ENCODE measurements at regions not wholly inside any gene's neighbourhood (a gene's known extent, or its start where the extent isn't known, plus 50 kb on each side); places are given as distances from the start of the nearest gene placed in this dataset.

DNA sequence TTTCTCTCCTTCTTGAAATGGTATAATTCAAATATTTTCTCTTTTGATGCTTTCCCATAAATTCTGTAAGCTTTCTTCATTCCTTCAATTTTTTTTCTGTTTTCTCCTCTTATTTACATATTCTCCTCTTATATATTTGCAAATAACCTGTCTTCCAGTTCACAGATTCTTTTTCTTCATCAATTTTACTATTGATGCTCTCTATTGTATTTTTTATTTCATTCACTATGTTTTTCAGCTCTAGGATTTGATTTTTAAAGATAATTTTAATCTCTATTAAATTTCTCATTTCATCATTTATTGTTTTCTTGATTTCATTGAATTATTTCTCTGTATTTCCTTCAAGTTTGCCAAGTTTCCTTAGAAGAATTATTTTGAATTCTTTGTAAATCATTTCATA, 54.0 kb upstream of the PRPS1L1 start:
- Histone ChIP-seq H3K27ac (no peak overlapping the region), H3K4me1 (replicated peaks) (peaks cover 5% of the 10 kb centered on the region), H3K36me3 (no peaks in the 10 kb centered on the region), H3K9me3 (replicated peaks) (peaks cover 4% of the 10 kb centered on the region; the same call in 1 of the 2 replicates), H3K27me3 (replicated peaks) (no peaks in the 10 kb centered on the region), H3K4me3 (no peak overlapping the region)
- no peak for DNase-seq (ENCODE audit: low read depth in 1 of 2, low spot score in 2 of 2)

DNA sequence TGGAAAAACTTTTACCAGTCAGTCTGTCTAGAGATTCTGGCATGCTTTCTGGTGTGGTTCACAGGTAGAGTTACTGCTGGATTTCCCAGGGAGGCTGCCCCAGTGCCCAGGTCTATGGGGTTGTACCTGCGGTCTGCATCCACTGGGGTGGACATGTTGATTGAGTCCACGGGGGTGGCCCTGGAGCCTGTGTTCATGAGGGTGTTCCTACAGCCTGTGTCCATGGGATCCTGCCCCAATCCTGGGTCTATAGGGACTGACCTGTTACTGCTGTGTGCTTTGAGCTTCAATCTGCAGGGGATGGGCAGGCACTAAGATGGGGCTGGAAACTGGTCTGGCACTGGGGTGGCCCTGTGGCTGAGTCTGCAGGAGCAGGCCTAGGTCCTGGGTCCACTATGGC, 54.5 kb upstream of the PRPS1L1 start:
- H3K27ac ChIP-seq = no peak overlapping the region
- no peaks in the 10 kb centered on the region for H3K36me3 ChIP-seq
- H3K4me1 ChIP-seq (replicated peaks) = peaks cover 8% of the 10 kb centered on the region
- peaks cover 3% of the 10 kb centered on the region for H3K27me3 ChIP-seq (replicated peaks)
- peaks cover 4% of the 10 kb centered on the region; the same call in 1 of the 2 replicates for H3K9me3 ChIP-seq (replicated peaks)
- no peak for DNase-seq (ENCODE audit: low read depth in 1 of 2, low spot score in 2 of 2)
- no peak overlapping the region for H3K4me3 ChIP-seq

DNA sequence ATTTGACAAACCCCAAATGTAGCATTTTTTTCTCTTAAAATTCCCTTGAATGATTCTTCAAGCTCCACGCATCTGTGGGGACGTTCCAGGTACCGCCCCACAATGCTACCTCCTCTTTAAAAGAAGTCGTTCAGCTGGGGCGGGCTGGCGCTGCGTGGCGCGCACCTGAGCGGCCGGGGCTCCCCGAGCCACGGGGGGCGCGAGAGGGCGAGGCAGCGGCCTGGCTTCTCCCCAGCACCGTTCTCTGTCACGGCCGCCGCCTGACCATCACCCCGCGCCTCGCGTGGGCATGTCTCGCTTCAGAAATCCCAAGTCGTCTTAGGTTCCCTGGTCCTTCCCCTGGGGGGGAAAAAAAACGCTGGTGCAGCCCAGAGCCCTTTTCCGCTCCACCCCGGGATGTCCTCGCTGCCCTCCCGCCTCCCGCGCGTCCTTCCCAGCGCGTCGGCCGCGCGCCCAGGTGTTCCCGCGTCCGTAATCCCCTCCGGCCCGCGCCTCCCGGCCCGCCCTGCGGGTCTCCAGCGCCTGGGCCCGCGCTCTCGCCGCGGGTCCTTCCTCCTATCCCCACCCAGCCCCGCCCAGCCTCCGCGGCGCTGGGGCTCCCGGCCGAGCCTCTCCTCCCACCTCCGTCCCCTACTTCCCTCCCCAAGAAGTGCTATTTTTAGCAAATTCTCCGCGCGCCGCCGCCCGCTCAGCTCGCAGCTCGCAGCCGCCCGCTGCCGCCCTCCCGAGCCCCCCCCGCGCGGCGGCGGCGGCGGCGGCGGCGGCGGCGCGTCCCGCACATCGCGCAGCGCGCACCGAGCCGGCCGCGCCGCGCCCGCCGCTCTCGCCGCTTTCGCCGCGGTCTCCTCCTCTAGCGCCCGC, 58.7 kb upstream of the PRPS1L1 start:
- Histone ChIP-seq H3K4me3 (peak overlapping the region; percentile 64), H3K27me3 (replicated peaks) (peaks cover 13% of the 10 kb centered on the region), H3K36me3 (no peaks in the 10 kb centered on the region), H3K9me3 (replicated peaks) (no peaks in the 10 kb centered on the region; the same call in 1 of the 2 replicates), H3K4me1 (replicated peaks) (peaks cover 11% of the 10 kb centered on the region), H3K27ac (no peak overlapping the region)
- DNase-seq (ENCODE audit: low read depth in 1 of 2, low spot score in 2 of 2) = peak; percentile 49 to 51

GRCh38 chr7:18087026-18087686, 59.5 kb upstream of the PRPS1L1 start:
- H3K27ac ChIP-seq = no peak overlapping the region
- no peaks in the 10 kb centered on the region for H3K36me3 ChIP-seq
- peaks cover 13% of the 10 kb centered on the region for H3K27me3 ChIP-seq (replicated peaks)
- H3K4me1 ChIP-seq (replicated peaks) = peaks cover 11% of the 10 kb centered on the region
- peak in 1 of 2 experiments; percentile 58 for DNase-seq (ENCODE audit: low read depth in 1 of 2, low spot score in 2 of 2)
- peak overlapping the region; percentile 64 for H3K4me3 ChIP-seq
- no peaks in the 10 kb centered on the region; the same call in 1 of the 2 replicates for H3K9me3 ChIP-seq (replicated peaks)

DNA sequence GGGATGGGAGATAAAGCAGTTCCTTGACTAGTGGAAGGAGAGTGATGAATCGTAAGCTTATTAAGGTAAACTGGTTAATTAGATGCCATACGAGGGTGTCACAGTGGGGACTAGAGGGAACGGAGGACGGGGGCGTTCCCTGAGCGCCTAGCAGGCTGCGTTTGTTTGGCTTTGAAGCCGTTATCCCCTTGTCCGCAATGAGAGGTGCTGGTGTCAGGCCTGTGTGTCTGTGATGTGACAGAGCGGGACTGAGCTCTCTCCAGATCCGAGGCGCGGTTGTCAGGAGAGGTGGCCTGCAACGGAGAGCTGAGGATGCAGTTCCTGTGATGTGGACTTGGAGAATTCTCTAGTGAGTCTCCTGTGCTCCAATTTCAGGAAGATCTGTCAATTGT, 60.0 kb upstream of the PRPS1L1 start:
- no peaks in the 10 kb centered on the region for H3K9me3 ChIP-seq (replicated peaks)
- H3K4me1 ChIP-seq (replicated peaks) = peaks cover 11% of the 10 kb centered on the region
- DNase-seq (ENCODE audit: low read depth in 1 of 2, low spot score in 2 of 2) = no peak

DNA sequence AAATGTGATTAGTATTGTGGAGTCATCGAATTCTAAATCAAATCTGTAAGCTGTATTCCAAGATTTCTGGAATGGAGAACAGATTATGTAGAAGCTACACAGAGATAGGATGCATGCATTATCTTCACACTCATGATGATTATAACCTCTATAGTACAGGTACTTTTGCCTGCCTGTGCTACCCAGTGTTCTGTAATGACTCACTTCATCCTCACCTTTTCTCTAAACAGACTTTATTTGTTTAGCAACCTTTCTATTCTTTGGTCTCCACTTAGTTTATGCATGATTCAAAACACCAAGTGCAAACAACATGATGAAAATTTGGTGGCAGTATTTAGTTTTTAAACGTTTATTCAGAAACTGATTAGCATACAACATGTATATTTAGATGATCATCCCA, 68.4 kb upstream of the PRPS1L1 start:
- H3K27me3 ChIP-seq (replicated peaks) = no peaks in the 10 kb centered on the region
- no peak overlapping the region for H3K4me3 ChIP-seq
- no peaks in the 10 kb centered on the region for H3K4me1 ChIP-seq (replicated peaks)
- DNase-seq (ENCODE audit: low read depth in 1 of 2, low spot score in 2 of 2) = no peak
- H3K9me3 ChIP-seq (replicated peaks) = no peaks in the 10 kb centered on the region
- no peaks in the 10 kb centered on the region for H3K36me3 ChIP-seq
- no peak overlapping the region for H3K27ac ChIP-seq

More for the DNA sequence above, 60.0 kb upstream of the PRPS1L1 start:
- peaks cover 13% of the 10 kb centered on the region for H3K27me3 ChIP-seq (replicated peaks)
- no peaks in the 10 kb centered on the region for H3K36me3 ChIP-seq
- H3K4me3 ChIP-seq = no peak overlapping the region
- H3K27ac ChIP-seq = no peak overlapping the region

GRCh38 chr7:18102576-18102975, 74.9 kb upstream of the PRPS1L1 start:
- no peaks in the 10 kb centered on the region for H3K9me3 ChIP-seq (replicated peaks)
- no peak overlapping the region for H3K27ac ChIP-seq
- H3K36me3 ChIP-seq = no peaks in the 10 kb centered on the region
- 0 out of 2 replicates have a peak, but pooled peaks cover 4% of the 10 kb centered on the region for H3K4me1 ChIP-seq (replicated peaks)
- DNase-seq (ENCODE audit: low read depth in 1 of 2, low spot score in 2 of 2) = no peak
- H3K4me3 ChIP-seq = no peak overlapping the region
- H3K27me3 ChIP-seq (replicated peaks) = no peaks in the 10 kb centered on the region

DNA sequence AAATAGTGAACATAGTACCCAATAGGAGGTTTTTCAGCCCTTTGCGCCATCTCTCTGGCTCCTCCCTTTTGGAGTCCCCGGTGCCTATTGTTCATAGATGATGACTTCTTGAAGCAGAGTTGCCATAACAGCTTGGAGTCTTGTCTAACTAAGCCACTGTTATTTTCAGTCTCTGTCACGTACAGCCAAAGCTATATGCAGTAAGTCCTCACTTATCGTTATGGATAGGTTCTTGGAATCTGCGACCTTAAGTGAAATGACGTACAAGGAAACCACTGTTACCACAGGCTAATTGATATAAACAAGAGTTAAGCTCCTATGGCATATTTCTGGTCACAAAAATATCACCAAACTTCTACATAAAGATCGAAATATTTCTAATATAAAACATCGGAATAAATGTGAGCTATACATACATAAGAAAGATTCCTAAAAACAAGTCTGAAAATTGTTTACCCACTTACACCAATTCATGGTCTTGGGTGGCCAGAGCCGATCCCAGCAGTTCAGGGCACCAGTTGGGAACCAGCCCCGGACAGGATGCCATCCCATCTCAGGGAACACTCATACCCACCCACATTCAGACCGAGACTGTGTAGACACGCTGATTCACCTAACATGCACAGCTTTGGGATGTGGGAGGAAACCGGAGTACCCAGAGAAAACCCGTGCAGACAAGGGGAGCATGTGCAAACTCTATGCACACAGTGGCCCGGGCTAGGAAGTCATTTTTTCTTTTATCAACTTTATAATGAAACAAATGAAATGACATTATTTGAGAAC, 76.0 kb upstream of the PRPS1L1 start:
- Histone ChIP-seq H3K27me3 (replicated peaks) (no peaks in the 10 kb centered on the region), H3K9me3 (replicated peaks) (no peaks in the 10 kb centered on the region), H3K4me3 (no peak overlapping the region), H3K36me3 (no peaks in the 10 kb centered on the region), H3K4me1 (replicated peaks) (0 out of 2 replicates have a peak, but pooled peaks cover 4% of the 10 kb centered on the region), H3K27ac (no peak overlapping the region)
- no peak for DNase-seq (ENCODE audit: low read depth in 1 of 2, low spot score in 2 of 2)

GRCh38 chr7:18109762-18110161, 82.1 kb upstream of the PRPS1L1 start:
- Histone ChIP-seq H3K36me3 (no peaks in the 10 kb centered on the region), H3K4me3 (no peak overlapping the region), H3K27me3 (replicated peaks) (no peaks in the 10 kb centered on the region), H3K9me3 (replicated peaks) (no peaks in the 10 kb centered on the region), H3K4me1 (replicated peaks) (no peaks in the 10 kb centered on the region), H3K27ac (no peak overlapping the region)
- DNase-seq (ENCODE audit: low read depth in 1 of 2, low spot score in 2 of 2) = no peak

DNA sequence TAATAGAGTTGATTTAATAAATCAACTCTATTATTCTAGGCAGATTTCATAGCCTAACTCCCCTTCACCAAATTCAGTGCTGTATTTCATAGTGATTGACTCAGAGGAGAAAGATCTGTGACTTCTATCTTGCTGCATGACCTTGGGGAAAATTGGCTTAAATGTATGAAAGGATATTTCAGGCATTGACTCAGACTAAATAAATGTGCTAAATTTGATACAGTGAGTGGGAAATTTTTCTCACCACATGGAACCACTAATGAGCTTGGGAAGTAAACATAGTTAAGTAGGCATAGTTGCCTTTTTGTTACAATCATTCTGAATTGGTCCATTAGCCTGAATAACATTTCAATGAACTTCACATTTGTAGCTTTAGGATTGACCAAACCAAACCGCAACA, 89.0 kb upstream of the PRPS1L1 start:
- H3K9me3 ChIP-seq (replicated peaks) = no peaks in the 10 kb centered on the region
- H3K4me3 ChIP-seq = no peak overlapping the region
- H3K36me3 ChIP-seq = no peaks in the 10 kb centered on the region
- H3K27ac ChIP-seq = peak overlapping the region; percentile 9; the same call in 1 of the 2 replicates
- peaks cover 17% of the 10 kb centered on the region for H3K4me1 ChIP-seq (replicated peaks)
- H3K27me3 ChIP-seq (replicated peaks) = no peaks in the 10 kb centered on the region
- no peak for DNase-seq (ENCODE audit: low read depth in 1 of 2, low spot score in 2 of 2)

DNA sequence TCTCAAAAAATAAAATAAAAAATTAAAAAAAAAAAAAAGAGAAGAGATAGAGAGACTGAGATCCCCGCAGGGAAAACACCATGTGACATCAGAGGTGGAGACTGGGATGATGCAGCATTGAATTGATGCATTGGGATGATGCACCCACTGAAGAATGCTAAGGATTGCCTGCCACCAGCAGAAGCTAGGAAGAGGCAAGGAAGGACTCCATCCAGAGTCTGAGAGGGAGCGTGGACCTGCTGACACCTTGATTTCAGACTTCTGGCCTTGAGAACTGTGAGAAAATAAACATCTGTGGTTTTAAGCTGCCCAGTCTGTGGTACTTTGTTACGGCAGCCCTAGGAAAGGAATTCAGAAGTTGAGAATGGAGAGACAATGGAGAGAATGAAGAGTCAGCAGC, 89.8 kb upstream of the PRPS1L1 start:
- H3K27me3 ChIP-seq (replicated peaks) = no peaks in the 10 kb centered on the region
- no peaks in the 10 kb centered on the region for H3K9me3 ChIP-seq (replicated peaks)
- no peaks in the 10 kb centered on the region for H3K36me3 ChIP-seq
- peak; percentile 90 to 91 for DNase-seq (ENCODE audit: low read depth in 1 of 2, low spot score in 2 of 2)
- H3K4me3 ChIP-seq = no peak overlapping the region
- H3K27ac ChIP-seq = peak overlapping the region; percentile 25
- H3K4me1 ChIP-seq (replicated peaks) = peaks cover 17% of the 10 kb centered on the region

DNA sequence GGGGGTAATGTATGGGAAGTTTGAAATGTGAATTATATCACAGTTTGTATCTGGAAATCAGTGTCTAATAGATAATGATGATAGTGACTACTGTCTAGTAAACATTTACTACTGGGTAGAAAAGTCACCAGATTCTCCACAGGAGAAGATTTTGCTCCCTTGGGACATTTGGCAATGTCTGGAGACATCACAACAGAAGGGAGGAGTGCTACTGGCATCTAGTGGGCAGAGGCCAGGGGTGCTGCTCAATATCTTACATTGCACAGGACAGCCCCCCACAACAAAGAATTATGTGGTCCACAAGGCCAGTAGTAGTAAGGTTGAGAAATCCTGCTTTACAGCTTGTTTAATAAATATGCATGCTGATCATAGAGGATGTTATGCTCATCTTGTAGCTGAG, 92.3 kb upstream of the PRPS1L1 start:
- no peak overlapping the region for H3K4me3 ChIP-seq
- H3K9me3 ChIP-seq (replicated peaks) = no peaks in the 10 kb centered on the region
- no peaks in the 10 kb centered on the region for H3K36me3 ChIP-seq
- peak in 1 of 2 experiments; percentile 28 for DNase-seq (ENCODE audit: low read depth in 1 of 2, low spot score in 2 of 2)
- no peaks in the 10 kb centered on the region for H3K27me3 ChIP-seq (replicated peaks)
- H3K4me1 ChIP-seq (replicated peaks) = peaks cover 17% of the 10 kb centered on the region
- H3K27ac ChIP-seq = no peak overlapping the region

DNA sequence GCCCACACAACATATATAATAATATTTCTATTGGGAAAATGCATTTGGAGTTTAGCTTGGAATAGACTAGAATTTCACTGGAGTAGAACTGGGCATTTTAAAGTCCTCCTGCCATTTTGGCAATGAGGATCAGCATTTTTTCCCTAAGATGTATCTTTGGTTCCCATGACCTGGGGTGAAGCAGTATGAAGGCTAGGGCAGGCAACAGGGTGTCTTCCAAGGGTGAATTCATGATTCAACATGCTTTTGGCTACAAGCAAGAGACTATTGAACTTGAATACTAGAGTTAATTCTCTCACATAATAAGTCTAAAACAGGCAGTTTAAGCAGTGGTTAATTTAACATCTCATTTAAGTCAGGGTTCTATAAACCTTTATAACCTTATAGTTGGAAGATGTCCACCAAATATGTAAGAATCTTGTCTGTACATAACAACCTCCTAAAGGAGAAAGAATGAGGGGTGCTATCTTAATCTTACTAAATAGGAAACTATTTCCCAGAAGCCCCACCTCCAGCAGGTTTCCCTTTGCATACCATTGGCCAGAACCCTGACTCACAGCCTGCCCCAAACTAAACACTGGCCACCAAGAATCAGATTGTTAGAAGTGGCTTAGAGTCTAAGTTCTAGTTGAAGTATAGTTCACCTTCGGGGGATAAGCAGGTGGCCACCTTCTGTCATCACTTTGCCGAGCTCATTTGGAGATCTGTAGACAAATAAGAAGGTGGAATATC, 96.0 kb upstream of the PRPS1L1 start:
- Histone ChIP-seq H3K4me1 (replicated peaks) (no peaks in the 10 kb centered on the region), H3K4me3 (no peak overlapping the region), H3K27me3 (replicated peaks) (no peaks in the 10 kb centered on the region), H3K36me3 (no peaks in the 10 kb centered on the region), H3K27ac (no peak overlapping the region), H3K9me3 (replicated peaks) (no peaks in the 10 kb centered on the region)
- DNase-seq (ENCODE audit: low read depth in 1 of 2, low spot score in 2 of 2) = no peak
